ENCODE measurements at regions not wholly inside any gene's neighbourhood (a gene's known extent, or its start where the extent isn't known, plus 50 kb on each side); places are given as distances from the start of the nearest gene placed in this dataset.

DNA sequence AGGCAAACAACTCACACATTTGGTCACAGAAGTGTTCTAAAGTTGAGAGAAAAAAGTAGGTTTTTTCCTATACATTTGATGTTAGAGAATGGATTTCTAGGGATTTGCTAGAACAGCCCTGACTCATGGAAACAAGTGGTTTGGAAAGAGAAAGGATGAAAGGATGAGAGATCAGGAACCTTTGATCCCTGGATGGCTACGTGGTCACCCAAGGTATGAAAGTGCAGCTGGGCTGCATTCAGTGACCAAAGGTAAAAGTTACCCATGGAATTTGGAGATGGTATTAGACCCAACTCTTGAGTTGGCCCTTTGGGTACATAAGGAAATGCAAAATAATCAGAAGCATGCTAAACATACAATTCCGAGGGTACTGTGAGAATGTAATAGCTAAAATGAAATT lies 61.3 kb upstream of the SPIN1 start:
- Histone ChIP-seq H3K4me3 (ENCODE audit: low read depth, low read length) (no peak overlapping the region), H3K27me3 (ENCODE audit: insufficient read depth, low read depth, severe bottlenecking) (no peaks in the 10 kb centered on the region), H3K27ac (no peak overlapping the region), H3K9me3 (ENCODE audit: severe bottlenecking) (no peaks in the 10 kb centered on the region), H3K36me3 (no peaks in the 10 kb centered on the region)
- DNase-seq: no peak
- TF ChIP-seq, protein P1, sequence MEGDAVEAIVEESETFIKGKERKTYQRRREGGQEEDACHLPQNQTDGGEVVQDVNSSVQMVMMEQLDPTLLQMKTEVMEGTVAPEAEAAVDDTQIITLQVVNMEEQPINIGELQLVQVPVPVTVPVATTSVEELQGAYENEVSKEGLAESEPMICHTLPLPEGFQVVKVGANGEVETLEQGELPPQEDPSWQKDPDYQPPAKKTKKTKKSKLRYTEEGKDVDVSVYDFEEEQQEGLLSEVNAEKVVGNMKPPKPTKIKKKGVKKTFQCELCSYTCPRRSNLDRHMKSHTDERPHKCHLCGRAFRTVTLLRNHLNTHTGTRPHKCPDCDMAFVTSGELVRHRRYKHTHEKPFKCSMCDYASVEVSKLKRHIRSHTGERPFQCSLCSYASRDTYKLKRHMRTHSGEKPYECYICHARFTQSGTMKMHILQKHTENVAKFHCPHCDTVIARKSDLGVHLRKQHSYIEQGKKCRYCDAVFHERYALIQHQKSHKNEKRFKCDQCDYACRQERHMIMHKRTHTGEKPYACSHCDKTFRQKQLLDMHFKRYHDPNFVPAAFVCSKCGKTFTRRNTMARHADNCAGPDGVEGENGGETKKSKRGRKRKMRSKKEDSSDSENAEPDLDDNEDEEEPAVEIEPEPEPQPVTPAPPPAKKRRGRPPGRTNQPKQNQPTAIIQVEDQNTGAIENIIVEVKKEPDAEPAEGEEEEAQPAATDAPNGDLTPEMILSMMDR (IDR thresholded peaks at IDR 0.05; ENCODE audit: low read depth, low read length): no peak

DNA sequence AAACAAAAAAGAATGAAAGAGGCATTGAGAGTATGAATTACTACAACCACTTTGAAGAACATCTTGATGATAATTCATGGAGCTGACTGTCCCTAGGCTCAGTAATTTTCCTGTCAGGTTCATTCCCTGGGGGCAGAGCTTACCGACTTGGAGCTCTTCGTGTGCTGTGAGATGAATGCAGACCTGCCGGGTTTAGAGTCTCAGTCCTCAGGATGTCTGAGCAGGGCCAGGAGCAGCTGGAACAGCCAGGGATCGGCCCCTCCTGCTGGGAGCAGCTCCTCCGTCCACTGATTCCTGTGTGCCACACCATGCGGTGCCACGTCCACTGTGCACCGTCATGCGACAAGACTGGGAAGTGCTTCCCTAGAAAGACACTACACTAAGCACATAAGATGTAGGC lies 62.2 kb upstream of the SPIN1 start:
- no peak overlapping the region for H3K4me3 ChIP-seq (ENCODE audit: low read depth, low read length)
- H3K9me3 ChIP-seq (ENCODE audit: severe bottlenecking): no peaks in the 10 kb centered on the region
- H3K27me3 ChIP-seq (ENCODE audit: insufficient read depth, low read depth, severe bottlenecking): no peaks in the 10 kb centered on the region
- no peaks in the 10 kb centered on the region for H3K36me3 ChIP-seq
- DNase-seq: no peak
- TF ChIP-seq, protein P1 (IDR thresholded peaks at IDR 0.05; ENCODE audit: low read depth, low read length): no peak
- no peak overlapping the region for H3K27ac ChIP-seq

DNA sequence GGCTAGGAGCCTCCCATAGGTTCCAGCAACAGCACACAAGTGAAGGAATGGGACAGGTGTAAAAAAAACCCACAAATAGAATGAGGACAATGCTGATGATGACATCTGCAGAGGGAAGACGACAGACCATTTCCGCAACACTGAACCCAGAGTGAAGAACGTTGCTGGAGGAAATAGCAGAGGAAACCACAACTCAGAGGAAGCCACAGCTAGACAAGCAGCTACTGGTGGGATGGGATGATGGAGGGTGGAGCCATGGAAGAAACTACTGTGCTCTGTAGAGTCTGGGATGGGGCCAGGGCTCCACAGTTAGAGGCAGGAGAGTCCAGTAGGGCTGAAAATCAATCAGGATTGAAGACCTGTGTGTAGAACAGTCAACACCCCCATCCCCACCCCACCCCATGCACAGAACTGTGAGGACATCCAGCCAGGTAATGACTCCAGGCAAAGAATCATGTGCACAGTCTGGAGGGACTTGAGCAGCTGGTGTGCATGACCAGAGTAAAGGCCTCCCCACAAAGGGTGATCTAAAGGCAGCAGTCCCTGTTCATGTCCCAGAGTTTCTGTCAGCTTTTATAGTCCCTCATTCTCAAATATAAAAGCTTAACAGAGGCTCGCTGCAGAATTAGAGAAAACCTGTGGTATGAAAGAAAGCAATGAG lies 65.2 kb upstream of the SPIN1 start:
- Histone ChIP-seq H3K27ac (no peak overlapping the region), H3K36me3 (no peaks in the 10 kb centered on the region), H3K9me3 (ENCODE audit: severe bottlenecking) (no peaks in the 10 kb centered on the region), H3K4me3 (ENCODE audit: low read depth, low read length) (no peak overlapping the region), H3K27me3 (ENCODE audit: insufficient read depth, low read depth, severe bottlenecking) (no peaks in the 10 kb centered on the region)
- TF ChIP-seq, protein P1 (IDR thresholded peaks at IDR 0.05; ENCODE audit: low read depth, low read length): no peak
- DNase-seq: no peak

DNA sequence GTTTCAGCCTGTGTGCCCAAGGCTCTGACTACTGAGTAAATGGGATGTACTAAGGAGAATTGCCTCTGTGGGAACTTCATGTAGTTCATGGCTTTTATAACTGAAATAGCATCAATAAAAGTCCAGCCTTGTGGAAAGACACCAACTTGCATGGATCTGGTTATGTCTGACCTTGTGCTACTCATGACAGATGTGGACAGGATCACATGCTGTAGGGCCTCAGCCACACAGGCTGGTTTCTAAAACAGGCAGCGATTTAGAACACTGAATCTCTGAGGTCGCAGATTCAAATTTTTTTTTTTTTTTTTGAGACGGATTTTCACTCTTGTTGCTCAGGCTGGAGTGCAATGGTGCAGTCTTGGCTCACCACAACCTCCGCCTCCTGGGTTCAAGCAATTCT lies 66.5 kb upstream of the SPIN1 start:
- TF ChIP-seq, protein P1 (IDR thresholded peaks at IDR 0.05; ENCODE audit: low read depth, low read length): no peak

DNA sequence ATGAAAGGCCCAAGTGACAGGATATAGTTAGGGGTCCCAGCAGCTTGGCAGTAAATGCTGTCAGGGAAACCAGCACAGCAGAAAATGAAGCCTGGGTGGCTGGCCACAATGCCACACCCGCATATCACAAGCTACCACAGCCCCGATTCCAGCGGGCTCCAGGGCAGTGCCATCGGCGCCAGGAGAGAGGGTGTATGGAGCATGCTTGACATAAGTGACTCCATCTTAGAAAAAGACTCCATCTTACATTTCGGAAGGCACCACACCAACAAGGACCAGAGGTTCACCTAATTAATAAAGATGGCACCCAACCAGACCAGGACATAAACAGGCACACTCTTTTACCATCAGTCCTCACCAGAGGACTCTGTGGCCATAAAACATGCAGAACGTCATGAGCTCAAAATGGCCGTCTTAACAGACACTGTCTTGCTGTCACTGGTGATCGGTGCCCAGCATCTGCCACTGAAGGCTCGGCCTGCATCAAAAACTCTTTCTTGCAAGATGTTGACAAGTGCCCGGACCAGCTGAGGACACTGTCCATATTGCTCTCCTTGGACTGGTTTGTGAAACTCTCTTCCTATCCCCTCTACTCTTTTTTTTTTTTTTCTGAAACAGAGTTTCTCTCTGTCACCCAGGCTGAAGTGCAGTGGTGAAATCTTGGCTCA lies 67.4 kb upstream of the SPIN1 start:
- Histone ChIP-seq H3K9me3 (ENCODE audit: severe bottlenecking) (no peaks in the 10 kb centered on the region), H3K36me3 (no peaks in the 10 kb centered on the region), H3K4me3 (ENCODE audit: low read depth, low read length) (no peak overlapping the region), H3K27ac (no peak overlapping the region), H3K27me3 (ENCODE audit: insufficient read depth, low read depth, severe bottlenecking) (no peaks in the 10 kb centered on the region)
- TF ChIP-seq, protein P1 (IDR thresholded peaks at IDR 0.05; ENCODE audit: low read depth, low read length): no peak
- no peak for DNase-seq

More for the DNA sequence above, 66.5 kb upstream of the SPIN1 start:
- DNase-seq: no peak
- Histone ChIP-seq H3K4me3 (ENCODE audit: low read depth, low read length) (no peak overlapping the region), H3K27ac (no peak overlapping the region), H3K36me3 (no peaks in the 10 kb centered on the region), H3K27me3 (ENCODE audit: insufficient read depth, low read depth, severe bottlenecking) (no peaks in the 10 kb centered on the region), H3K9me3 (ENCODE audit: severe bottlenecking) (no peaks in the 10 kb centered on the region)
